NCI-H2227 treated with DMSO at 0.1 percent for 48 hours (cell line): ENCODE measurements at regions not wholly inside any gene's neighbourhood (a gene's known extent, or its start where the extent isn't known, plus 50 kb on each side); places are given as distances from the start of the nearest gene placed in this dataset.

Experiments
- DNase-seq: peaks from one replicate; lab custom pipeline; 2025; lab: John Stamatoyannopoulos, UW

DNA sequence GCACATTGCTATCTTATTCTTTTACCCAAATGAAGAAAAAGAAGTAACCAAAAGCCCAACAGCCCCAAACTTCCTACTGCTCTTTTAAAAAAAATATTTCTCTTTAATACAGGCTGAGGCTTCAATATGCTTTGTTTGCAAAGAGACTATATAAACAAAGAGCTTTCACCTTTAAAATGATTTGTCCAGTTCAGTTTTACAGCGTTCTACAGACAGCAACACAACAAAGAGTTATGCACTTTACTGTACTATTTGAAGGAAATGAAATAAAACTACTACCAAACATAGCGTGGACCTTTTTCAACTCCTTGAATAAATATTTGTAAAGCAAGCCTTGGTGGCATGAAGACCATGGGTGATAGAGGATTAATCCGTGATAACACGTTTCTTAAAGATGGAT is 151.2 kb downstream of the FGF9 start:
- DNase-seq: no peak

DNA sequence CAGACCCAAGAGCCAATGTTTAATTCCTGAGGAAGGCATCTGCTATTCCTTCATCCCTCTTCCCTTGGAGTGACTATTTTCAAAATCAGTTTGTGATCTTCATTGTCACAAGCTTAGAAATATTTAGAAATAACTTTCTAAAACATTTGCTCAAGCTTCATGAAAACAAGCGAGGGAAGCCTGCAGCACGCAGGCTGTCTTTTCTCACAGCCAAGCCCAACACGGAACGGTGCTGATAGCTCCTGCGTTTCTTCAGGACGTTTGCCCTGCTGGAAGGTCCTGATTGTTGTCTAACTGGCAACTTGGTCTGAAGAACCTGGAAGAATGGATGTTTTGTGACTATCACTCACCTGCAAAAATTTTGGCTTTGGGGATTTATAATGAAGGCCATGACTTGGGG is 152.5 kb downstream of the FGF9 start:
- DNase-seq: no peak

DNA sequence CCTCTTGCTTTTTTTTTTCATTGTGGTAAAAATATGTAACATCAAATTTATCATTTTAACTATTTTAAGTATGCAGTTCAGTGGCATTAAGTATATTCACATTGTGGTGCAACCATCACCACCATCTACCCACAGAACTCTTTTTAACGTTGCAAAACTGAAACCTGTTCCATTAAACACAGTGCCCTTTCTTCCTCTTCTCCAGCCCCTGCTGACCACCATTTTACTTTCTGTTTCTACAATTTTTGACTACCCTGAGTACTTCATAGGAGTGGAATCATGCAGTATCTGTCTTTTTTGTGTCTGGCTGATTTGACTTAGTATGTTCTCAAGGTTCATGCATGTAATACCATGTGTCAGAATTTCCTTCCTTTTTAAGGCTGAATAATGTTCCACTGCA is 153.1 kb downstream of the FGF9 start:
- DNase-seq: no peak

DNA sequence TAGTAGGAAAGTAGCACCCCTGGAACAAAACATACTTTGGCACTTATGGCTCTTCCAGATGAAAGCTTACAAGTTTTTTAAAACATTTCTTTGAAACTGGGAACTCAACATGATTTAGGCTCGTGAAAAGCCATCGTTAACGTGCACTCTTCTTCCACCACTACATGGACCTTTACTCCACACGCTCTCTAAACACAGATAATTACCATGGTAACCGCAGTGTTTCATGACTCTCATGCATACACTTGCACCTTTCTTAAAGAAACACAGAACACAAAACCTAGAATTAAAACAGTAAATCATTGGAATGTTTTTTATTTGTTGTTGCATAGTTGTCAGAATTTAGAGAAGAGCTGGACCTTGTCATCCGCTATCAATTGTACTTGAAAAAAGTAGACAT is 154.3 kb downstream of the FGF9 start:
- no peak for DNase-seq

DNA sequence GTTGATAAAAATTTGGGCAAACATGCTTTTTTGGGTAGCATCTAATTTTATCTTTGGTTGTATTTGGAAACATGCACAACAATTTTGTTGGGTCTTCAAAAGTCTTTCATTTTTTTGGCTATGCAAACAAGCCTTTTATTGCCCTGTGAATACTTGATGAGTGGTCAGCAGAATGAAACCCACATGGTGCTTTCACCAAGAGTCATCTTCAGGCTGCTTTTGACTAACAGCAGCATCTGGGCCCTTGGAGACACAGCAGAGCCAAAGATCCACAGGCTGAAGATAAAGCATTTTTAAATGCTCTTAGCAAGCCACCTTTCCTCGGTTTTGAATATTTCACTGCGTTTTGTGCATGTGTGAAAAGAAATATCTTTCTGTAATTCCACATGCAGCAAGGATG is 154.9 kb downstream of the FGF9 start:
- no peak for DNase-seq

DNA sequence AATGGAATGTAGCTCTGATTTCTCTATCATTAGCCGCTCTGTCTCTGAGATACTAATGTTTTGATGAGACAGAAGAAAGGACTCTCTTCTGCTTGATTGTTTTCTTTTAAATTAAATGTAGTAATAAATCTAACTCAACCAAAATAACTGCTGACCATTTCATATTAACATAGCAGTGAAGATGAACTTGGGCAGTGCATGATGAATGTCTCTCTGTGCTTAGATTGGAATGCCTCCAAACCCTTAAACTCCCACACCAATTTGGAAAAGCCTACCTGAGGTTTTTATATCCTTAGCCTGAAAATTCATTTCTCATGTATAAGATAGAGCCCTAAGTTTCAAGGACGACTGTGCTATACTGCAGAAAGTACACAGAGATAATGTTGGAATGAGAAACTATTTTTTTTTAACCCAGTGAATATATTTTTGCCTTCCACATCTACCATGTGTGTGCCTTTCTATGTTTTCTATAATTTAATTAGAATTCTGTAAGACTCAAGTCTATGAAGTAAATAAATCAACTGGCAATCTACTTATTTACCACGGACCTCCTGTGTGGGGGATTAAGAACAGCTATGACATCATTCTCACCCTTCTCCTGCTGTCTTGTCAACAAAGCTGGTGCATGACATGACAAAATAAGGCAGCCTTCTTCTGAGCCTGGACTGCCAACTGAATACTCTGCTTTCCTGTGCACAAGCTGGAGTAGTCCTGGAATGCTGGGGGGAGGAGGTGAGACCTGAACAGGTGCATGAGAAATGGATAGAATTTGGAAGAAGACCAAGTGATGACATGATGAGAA is 155.5 kb downstream of the FGF9 start:
- DNase-seq: no peak

DNA sequence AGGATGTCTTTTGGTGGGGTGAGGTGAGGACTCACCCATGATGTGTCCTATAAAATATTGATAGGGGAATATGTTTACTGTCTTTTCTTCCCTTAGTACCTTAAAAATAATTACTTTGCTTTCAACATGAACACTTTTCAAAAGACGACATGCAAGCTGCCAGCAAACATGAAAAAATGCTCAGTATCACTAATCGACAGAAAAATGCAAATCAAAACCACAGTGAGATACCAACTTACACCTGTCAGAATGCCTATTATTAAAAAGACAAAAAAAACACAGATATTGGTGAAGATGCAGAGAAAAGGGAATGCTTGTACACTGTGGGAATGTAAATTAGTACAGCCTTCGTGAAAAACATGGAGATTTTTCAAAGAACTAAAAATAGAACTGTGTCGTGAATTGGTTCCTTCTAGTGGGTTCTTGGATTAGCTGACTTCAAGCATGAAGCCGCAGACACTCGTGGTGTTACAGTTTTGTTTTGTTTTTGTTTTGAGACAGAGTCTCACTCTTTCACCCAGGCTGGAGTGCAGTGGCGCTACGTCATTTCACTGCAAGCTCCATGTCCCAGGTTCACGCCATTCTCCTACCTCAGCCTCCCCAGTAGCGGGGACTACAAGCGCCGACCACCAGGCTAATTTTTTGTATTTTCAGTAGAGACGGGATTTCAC is 160.9 kb downstream of the FGF9 start:
- DNase-seq: no peak

DNA sequence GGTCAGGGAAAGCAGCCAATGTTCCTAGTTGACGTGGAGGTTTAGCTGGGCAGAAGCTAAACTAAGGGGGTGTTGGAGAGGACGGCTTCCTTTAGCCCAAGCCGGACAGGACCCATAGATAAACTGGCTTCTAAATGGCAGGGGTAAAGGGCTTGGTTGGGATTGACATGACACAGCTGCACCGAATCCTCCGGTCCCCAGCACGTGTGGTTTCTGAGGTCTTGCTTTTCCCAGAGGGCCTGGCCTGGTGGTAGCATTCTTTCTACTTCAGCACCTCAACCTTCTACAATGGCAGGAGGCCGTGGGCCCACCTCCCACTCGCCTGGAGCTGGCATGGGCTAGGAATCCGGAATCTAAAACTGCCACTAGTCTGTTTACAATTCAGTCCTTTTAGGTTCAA is 163.0 kb downstream of the FGF9 start:
- DNase-seq: no peak

DNA sequence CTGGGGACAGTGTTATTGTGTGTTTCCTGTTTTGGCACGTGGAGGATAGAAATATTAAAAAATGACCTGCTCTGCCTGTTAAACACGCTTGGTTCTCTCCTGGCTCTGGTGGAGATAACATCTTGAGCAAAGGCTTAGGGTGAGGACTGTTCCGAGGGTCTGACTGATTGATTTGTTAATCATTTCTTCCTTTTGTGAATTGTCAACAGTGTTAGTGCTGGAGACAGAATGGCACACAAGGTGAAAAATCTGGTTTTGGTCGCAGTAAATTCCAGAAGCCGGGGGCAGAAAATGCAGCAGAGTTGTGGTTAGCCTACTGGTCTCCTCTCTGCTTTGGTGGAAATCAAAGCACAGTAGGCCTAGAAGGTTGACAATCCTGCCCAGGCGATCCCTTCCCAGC is 163.6 kb downstream of the FGF9 start:
- no peak for DNase-seq

DNA sequence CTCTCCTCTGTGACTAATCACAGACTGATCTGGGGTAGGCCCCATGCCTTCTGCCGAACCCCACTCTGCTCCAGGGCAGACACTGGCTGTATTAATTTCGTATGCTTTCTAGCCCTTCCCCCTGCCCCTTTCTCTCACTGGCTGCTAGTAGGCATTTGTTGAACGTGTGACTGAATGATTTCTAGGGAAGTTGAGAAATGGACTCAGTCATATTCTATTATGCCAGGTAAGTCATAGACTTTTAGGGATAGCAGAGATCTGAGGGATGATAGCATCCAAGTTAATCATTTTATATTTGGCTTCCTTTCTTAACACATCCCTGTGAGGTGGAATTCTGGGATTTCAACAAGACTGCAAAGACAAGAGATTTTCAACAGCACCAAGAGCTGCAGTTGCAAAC is 166.4 kb downstream of the FGF9 start:
- no peak for DNase-seq

DNA sequence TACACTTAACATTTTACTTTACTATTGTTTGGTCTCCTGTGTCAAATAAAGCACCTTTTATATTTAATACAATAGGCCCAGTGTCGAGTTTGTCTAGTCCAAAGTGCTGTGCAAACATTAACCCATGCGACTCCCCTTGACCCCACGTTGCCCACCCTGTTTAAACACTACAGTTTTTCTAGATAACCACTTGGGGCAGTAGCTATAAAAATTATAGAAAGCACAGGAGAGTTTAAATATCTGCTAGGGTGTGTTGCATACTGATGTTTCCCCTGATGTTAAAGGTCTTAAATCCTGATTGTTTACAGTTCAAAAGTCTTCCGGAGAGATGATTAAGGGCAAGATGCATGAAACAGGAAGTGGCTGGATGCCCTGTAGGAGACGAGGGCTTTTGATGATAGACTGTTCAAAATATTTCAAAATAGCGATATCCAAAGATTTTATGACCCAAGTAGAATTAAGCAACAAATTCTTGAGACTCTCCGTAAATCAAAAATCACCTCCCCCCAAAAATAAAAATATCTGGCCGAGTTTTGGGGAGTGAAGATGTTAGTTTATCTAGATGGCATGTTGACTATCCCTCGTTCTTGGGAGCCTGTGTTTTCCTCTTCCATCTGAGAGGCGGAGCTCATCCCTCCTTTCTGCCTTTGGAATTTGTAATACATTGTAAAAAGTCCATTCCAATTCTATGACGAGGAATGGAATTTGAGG is 167.1 kb downstream of the FGF9 start:
- DNase-seq: no peak

DNA sequence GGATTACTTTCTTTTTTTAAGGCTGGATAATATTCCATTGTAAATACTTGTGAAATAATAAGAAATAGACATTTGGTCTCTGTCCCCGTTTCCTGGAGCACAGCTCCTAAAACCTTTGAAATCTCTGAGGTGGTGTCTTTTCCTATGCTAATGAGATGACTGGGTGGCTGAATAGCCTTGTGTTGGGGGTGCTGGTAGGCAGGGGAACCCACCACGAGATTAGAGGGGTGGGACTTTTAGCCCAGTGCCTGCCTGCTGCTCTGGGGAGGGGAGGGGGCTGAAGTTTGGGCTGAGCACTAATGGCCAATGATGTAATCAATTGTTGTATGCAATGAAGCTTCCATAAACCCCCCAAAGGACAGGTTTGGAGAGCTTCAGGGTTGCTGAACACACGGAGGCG is 175.7 kb downstream of the FGF9 start:
- no peak for DNase-seq

DNA sequence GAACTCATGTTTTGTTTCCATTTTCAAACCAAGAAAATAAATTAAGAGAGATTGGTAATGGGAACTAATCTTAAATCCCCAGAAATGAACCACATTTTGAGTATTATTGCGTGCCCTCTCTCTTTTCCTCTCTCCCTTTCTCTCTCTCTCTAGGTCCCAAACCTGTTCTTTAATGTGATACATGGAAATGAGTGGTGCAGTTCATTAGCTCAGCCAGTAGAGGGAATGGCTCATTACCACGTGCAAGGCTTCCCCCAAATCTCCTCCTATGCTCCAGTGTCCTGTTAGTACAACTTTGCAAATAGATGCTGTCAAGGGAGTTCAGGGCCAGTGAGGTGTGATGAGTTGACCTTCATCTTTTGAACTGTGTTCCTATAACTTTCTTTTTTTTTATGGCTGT is 178.4 kb downstream of the FGF9 start:
- no peak for DNase-seq

DNA sequence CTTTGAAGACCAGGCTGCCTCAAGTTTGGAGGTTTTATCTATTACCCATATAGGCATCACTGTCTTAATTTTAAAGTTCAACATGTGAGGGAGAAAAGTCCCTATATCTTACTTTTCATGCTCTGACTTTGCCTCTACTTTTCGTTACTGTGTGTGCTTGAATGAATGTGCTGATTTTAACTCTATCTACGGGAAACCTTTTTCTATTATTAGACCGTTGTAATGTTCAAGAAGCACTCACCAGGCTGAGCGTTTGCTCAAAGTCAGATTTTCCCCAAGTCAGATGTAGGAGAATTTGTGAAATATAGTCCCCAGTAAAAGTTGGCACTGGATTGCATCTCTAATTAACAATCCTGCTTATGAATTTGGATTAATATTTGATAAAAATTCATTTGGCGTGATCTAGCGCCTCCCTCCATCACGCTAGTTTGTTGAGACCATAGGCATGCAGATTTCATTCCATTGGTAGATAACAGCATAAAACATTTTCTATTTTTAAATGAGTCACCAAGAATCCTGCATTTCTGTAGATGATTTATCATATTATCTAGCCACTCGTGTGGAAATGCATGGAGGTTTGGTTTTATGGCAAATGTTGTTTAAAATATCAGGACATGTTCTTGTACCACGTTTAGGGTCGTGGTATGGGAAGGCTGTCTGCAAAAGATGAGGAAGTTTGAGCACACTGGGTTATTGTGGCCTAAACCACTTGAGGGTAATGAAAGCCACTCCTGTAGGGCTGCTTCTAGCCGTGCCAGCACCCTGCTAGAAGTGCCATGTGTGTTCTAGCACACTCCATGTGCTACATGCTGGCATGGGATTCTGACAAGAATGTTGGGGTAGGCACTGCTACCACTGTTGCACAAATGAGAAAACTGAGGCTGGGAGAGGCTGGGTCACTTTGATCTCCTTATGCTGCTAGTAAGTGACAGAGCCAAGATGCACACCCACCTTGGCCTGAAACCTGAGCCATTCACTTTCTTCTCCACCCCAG is 179.4 kb downstream of the FGF9 start:
- no peak for DNase-seq

DNA sequence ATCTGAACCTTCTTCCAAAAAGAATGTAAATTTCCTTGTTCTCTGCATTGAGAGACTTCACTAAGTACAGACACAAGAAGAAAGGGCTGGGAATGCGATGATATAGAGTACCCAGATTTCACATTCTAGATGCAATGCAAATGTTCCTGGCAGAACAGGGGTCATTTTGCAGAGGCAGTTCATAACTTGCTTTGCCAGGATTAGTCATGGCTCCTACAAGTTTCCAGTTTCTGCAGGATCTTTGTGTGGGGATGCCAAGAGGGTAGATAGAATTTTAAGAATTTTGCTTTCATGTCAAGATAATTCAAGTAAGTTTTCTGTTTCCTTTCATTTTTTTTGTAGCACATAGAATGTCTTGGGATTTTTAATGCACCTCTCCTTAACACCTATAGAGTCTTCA is 181.2 kb downstream of the FGF9 start:
- no peak for DNase-seq

DNA sequence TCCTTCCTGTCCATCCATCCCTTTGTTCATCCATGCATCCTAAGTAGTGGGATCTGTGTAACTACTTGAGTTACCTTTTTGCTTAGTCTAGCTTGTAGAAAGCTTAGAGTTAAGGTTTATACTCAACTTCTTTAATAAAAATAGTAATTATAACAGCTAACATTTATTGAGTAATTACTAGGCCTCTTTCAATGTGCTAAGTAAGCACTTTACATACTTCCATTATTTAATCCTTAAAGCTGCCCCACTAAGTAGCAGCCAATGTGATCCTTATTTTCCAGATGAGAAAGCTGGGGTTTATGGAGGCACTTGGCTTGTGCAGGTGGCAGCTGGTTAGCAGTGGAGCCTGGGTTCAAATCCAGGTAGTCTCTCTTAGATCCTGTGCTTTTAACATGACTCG is 182.9 kb downstream of the FGF9 start:
- no peak for DNase-seq

DNA sequence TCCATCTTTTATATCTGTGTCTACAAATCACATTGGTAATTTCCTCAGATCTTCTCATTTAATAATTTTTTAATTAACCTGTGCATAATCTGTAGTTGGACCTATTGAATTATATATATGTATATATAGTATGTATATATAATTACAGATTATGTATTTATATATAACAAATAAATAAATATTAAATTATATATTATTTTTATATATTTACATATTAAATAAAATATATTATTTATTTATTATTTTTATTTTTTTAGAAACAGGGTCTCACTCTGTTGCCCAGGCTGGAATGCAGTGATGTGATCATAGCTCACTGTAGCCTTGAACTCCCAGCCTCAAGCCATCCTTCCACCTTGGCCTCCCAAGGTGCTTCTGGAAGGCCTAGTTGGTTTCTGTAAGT is 197.9 kb downstream of the FGF9 start:
- no peak for DNase-seq

DNA sequence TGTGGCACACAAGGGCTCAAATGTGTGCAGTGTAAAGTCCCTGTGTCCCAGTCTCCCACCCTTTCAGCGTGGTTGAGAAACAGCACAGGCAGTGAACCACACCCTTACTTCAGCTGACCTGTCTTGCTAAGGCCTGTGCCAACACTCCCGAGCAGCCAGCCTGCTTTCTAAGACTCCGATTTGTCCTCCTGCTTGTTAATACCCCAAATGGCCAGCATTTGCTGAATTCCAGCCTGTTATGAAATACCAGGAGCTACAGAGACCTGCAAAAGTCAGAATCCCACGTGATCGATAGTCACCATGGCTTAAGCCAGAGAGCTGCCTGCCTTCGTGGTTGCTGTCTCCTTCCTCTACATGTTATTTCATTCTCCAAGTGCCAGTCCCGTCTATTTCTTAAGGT is 200.5 kb downstream of the FGF9 start:
- no peak for DNase-seq

DNA sequence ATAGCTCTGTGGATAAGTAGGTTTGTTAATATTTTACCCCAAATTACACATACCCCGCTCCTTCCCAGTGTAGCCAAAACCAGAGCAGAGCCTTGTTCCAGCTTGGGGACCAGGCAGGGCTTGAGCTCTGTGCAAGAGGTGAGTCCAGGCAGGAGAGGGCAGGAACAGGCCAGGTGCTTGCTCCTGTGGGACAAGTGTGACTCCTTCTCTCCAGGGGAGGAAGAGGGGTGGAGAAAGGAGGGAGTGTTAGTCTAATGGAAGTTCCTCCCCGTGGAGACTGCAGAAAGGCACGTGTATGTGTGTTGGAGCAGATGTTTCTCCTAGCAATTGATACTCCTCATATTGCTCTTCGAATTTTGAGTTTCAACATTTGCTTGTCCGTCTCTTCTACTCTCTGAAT is 201.0 kb downstream of the FGF9 start:
- no peak for DNase-seq

DNA sequence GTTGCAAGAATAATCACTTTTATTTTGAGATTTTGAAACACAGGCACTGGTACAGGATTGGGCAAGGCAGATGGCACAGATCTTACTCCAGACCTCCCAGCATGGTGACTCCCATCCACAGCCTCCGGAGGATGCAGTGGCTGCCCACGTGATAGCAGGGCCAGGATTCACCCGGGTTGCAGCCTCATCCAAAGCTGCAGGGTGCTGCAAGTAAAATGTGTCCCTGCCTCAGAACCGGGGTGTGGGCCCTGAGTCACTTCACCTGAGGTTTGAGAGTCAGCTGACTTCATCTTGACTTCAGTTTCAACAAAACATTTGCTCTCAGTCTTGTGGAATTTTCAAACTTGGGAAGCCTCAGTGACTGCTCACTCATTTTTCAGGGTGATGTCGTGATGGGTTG is 201.9 kb downstream of the FGF9 start:
- no peak for DNase-seq

DNA sequence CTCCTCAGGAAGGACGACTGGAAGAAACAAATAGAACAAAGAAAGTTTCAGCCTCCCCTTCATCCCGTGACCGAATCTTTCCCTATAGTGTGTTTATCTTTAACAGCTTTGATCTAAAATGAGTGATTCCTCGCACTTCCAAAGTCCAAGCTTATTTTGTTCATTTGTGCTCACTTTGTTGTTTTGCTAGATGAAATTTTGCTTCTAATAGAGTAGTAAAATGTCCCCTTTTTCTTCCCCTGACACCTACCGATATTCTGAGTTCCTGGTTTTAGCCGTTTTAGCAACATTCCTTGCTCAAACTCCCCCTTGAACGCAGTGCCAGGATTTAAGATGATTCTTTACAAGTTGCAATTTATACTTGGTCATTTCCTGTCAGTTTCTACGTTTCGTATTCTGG is 204.2 kb downstream of the FGF9 start:
- no peak for DNase-seq

DNA sequence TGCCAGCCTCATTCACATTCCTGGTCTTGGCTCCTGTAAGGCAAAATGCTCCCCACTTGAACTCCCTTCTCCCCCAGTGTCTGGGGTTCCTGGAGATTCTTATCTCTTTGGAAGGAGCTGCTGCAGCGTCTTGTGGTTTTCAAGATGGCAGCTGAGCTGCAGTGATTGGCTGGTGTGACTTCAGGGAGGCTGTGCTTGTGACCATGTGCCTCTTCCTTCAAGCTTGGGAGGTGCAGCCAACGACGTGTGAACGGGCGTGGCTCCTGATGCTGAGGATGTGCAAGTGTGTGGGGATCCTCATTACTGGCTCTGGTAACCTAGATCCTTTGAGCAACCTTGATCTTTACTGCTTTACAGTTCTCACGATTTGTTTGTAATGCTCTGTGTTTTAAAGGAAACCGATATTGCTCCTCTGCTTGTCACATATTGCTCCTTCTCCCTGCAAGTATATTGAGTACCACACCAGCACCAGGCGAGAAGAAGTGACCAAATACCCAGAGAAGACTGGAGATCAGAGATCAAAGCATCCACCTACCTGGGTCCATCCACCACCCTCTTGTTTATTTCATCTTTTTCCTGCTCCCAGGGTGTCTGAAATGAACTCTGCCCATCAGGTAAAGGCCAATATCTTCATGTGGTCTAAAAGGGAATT is 208.5 kb downstream of the FGF9 start:
- DNase-seq: no peak
